Activated naive CD4-positive, alpha-beta T cell treated with Interleukin-2 at 50 U/mL for 16 hours (primary cell): ENCODE measurements at regions not wholly inside any gene's neighbourhood (a gene's known extent, or its start where the extent isn't known, plus 50 kb on each side); places are given as distances from the start of the nearest gene placed in this dataset.
"Not testable (repeated sequence)": the region's sequence is repeated elsewhere in the genome, so short reads cannot be mapped to it uniquely, and the experiment has no call there.

Experiments
- DNase-seq: peaks from one replicate; pipeline ENCODE4 v3.0.0-alpha.2; 2020

DNA sequence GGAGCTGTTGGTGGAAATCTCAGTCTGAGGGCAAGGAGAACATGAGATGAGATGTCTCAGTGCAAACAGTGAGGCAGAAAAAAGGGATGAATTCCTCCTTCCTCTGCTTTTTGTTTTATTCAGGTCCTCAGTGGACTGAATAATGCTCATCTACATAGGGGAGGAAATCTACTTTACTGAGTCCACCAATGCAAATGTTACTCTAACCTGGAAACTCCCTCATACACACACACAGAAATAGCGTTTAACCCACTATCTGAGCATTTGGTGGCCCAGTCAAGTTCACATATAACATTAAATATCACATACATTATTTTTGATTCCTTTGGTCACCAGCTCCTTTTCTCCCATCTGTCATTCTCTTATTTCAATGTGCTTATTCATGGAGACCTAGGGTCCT, 418.8 kb downstream of the TMEM135 start:
- DNase-seq, result no peak

DNA sequence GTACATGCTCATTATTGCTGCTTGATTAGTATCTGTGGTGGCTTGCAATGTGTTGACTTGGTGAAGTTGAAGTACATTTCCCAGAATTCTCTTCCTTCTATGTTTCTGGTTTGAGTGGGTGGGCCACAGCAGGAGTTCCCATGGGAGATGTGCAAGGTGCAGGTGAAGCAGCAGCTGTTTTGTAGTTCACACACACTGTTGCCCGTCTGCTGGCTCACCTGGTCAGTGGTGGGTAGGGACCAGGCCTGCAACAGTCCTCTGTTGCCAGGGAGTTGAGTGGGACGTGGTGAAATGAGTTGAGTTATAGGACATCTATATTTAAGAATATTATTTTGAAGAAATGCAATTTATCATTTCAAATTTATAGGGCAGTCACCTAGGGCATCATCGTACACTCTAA, 417.4 kb downstream of the TMEM135 start:
- no peak for DNase-seq

DNA sequence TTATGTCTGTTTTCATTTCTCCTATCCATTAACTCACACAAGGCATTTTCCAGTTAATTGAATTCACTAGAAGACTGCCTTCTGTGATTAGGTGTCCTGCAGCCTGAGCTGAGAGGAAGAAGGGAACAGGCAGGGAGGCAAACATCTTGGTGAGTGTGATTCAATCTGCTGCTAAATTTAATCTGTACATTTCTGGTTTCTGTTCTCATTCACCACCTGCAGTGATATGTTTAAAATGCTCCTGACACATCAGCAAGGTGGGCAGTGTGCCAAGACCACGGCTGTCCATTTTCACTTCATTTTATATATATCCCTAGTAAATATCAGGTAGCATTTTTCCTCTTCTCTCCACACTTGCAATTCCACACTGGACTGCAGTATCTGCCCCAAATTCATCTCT, 416.5 kb downstream of the TMEM135 start:
- no peak for DNase-seq

DNA sequence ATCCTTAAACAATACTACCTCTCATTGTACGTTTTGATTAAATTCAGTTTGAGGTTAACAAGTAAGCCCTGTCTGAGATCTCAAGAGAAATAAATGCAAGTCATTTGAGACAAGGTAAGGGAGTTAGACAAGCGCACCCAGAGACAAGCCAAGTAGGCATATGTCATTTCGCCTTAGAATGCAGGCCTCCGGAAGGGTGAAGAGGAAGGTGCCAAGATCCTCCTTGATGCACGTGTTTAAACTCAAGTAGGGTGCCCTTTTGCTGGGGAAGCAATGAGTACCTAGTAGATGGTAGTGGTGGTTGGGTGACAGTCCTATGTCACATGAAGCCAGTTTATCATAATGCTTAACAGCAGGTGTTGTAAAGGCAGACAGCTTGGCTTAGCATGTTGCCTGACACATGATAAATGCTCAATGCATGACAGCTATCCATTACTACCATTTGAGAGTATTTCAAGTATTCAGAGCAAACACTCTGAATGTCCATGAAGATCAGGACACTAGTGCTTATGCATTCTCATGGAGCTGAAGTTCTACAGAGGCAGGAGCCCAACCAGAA, 415.9 kb downstream of the TMEM135 start:
- no peak for DNase-seq

DNA sequence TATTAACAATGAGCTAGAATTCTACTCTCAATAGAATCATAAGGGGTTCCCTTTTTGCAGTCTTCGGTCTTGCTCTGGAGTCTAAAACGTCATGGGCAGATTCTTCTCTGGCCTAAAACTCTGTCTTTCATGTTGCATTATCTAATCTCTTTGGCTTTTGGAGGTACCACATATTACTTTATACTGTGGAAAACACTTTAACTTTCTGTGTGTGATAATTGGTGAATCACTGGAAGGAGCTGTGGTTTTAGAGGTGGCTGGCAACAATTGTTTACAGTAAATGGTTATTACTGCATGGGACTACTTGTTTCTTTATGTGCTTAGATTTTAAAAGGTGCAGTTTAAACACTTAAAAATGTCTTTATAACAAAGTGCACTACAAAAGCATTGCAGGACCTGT, 414.3 kb downstream of the TMEM135 start:
- DNase-seq, result not testable (repeated sequence)

DNA sequence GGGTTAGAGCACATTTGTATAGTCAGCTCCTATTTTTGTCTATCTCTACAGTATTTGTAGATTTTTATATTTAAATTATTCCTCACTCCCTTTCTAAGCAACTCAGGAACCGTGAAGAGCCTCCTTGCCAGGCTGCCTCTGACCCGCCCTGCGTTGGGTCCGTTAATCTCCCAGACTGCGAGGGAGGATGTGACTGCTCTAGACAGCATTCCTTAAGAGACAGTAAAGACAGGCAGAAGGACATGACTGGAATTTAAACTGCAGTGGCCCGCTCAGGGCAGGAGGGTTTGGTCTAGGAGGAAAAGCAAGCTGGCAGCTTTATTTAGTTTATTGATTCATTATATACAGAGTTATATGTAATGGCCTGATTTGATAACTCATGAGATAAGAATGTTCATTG, 413.7 kb downstream of the TMEM135 start:
- DNase-seq, result no peak

DNA sequence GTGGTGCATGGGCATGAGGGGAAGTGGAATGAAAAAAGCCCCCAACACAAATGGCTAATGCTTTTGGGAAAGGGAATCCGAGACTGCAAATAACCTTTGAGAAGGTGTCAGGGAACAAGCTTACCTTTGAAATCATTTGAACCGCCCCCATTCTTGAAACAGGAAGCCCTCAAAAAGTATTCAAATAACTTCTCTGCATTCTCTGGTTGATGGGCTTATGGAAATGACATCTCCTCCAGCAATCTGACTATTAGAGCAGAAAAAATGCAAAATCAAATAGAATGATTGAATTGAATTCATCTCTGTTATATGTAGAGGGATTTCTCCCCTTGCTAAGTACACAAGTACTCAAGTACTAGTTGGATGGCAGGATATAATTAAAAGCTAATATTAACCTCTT, 409.9 kb downstream of the TMEM135 start:
- no peak for DNase-seq

DNA sequence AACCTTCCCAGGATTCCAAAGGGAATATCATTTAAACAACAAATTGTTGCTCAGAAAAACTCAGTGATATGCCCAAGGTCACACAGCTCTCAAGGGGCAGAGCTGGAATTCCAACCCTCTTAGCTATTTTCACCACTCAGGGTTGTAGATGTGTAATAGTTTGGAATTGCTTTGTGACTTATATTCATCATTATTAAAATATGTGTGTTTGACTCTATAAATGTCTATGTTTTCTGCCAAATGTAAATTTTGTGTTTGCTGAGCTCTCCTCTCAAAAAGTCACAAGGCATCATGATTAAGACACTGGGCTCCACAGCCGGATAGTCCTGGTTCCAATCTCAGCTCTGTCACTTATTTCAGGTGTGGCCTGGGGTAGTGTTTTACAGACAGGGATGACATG, 407.3 kb downstream of the TMEM135 start:
- no peak for DNase-seq

DNA sequence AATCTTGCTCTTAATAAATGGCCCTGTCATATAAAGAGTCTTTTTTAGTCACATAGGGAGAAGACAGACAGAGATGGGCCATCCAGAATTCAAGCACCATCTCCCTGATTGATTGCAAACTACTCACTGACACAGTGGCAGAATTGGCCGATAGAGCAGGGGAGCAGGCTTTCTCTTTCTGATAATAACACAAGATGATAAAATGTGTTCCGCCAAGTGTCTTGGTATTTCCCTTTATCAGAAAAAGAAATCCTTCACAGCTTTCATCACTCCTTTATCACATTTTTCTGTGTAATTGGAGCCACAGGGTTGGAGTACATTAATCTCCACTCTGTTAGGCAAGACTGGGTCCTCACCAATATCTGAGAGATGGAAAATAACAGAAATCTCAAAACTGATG, 406.0 kb downstream of the TMEM135 start:
- no peak for DNase-seq

DNA sequence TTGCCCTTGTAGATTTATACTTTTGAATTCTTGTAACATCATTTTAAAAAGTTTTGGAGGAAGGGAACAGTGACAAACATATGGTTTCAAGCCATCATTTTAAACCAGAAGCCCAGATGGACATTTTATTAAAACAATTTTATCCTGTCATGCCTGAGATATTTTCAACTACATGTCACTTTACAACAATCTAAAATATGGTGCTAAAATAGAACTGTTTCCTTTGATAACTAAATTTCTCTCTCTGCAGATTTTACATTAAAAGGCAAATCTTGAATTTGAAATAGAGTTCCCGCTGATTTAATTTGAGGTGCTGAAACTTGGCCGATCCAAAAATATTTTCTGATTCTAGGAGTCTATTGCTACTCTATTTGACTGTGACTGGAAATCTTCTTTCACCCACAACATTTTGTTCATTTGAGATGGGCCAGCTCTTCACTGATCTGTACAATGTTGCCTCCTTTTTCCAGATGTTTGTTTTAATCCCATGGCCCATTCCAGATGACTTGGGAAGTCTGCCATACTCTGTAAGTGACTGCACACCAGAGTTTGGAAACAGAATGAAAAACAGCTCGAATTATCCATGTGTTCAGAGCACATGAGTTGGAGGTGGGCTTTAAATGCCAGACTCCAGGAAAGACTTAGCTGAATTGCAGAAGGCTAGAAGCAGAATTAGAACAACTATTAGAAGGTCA, 402.5 kb downstream of the TMEM135 start:
- no peak for DNase-seq

DNA sequence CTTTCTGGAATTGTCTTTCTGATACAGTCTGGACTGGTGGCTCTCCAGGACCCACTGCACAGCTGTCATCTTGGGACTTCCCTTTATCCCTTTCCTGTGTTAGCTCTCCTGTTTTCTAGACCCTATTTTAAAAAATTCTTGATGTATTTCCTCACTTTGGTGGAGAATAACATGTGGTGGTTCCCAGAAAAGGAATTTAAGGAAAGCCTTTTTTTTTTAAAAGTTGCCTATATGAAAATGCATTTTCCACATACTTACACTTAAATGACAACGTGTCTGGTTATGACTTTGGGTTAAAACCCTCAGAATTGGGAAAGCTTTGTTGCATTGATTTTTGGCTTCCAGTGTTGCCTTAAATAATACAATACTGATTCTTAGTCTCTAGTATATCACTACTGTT, 400.7 kb downstream of the TMEM135 start:
- DNase-seq, result no peak

DNA sequence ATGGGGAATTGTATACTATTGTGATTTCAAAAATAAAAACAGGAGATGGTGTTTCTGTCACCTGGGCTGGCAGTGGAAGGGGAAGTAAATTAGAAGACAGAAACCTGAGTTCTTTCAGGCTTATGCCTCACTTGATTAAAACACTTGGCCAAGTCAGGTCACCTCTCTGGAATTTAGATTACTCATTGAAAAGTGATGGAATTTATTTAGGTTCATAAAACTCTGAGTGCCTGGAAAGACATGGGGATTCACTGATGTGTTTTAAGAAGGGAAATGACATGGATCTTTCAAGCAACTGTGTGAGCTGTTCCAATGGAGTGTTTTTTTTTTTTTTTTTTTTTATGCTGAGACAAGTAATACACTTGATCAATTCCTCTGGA, 400.1 kb downstream of the TMEM135 start:
- no peak for DNase-seq

DNA sequence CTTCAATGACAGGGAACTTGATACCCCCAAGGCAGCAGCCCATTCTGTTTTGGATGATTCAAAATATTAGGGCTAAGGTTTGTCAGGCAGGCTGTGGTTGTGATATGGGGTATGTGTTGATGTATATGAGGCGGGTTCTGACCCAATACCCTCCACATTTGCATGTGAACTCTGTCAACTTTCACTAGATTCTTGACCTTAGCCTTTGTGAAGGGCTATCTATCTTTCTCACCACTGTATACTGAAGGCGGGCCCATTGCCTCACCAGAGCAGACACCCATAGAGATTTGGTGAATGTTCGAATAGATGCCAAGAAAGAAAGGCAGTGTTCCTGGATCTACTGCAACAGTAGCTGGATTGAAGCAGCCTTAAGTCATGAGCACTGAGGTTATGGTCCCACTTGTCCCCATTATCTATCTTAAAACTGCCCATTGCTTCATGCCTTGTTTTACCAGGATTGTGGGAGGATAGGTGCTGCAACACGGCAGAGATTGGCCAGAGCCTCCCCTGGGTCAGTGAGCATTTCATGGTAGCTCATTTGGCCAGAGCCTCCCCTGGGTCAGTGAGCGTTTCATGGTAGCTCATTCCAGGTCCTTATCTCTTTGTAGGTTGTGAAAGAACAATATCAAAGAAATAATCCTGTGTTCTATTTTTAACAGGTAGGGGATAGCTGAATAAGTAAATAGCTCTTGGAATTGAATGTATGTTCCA, 399.6 kb downstream of the TMEM135 start:
- no peak for DNase-seq

DNA sequence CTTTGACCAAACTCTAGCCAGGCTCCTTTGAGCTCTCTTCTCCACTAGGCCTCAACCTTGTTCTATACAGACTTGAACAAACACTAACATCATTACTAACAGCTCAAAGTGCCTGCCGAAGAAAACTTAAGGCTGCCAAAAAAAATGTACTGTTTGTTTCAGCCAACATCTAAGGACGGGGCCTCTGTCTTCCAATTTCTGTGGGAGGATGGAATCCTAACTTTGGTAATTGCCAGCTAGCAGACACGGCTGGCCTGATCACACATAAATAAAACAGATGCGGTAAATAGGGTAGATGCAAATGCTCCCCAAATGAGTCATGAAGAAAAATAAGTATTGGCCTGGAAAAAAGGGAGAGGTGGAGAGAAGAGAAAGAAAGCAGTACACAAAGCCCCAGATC, 394.3 kb downstream of the TMEM135 start:
- no peak for DNase-seq

DNA sequence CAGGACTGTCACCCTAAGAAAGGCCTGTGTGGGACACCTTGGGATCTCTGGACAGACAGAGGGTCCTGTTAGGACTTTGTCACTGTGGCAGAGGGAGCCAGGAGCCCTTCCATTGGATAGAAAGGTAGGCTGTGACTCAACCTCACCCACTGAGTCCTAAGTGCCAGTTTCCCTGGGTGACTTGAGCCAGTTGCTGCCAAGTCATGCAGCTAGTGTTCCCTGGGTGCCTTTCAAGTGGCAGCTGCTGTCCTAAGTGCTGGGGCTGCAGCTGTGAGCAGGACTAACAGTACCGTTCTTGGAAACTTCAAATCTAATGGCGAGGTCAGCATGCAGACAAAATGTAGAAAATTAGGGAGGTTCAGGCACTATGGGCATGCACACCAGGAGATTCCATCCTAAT, 393.7 kb downstream of the TMEM135 start:
- DNase-seq, result no peak

DNA sequence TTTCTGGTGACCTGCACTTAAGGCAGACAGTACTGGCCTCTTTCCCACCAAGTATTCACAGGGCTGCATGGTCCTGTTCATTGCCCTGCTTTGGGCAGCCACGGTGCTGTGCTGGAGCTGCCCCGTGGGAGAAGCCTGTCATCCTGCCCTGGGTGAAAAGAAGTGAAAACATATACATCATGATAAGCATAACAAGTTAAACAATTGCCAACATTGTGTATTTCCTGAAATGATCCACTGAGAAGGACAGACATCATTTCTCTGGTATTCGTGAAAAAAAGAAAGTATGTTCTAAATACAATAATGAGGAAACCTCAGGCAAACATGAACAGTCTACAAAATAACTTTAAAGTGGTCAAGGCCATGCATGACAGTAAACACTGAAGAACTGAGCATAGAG, 393.1 kb downstream of the TMEM135 start:
- DNase-seq, result no peak

DNA sequence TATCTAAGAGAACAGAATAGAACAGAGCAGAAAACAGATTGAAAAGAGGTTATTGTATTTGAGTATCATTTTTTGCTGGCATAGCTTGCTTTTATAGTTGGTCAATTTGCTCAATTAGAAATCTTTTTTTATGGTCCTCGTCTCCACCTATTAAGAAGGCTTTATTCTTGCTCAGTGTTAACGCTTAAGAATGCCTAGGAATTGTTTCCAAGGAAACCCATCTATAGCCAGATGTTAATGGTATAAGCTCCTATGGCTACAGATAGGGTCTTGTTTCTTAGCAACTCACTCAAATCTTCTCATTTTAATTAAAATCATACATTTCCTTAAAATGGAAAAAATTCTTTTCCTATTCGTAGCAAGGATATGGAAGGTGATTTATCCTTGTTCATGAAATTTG, 392.3 kb downstream of the TMEM135 start:
- DNase-seq, result no peak

DNA sequence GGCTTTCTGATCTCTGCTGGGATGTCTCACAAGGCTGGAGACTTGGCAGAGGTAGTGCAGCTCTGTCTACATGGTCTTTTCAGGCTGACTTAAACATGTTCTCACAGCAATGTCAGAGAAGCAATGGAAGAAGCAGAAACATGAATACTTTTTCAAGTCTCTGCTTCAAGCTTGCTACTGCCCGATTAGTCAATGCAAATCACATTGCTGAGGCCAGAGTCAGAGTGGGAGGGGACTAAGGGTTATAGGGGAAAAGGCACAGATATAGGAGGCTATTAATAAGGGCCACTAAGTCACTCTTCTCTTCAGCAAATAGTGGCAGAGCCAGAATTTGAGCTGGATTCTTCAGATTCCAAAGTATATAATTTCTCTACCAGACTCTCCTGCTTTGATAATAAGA, 390.5 kb downstream of the TMEM135 start:
- DNase-seq, result no peak

DNA sequence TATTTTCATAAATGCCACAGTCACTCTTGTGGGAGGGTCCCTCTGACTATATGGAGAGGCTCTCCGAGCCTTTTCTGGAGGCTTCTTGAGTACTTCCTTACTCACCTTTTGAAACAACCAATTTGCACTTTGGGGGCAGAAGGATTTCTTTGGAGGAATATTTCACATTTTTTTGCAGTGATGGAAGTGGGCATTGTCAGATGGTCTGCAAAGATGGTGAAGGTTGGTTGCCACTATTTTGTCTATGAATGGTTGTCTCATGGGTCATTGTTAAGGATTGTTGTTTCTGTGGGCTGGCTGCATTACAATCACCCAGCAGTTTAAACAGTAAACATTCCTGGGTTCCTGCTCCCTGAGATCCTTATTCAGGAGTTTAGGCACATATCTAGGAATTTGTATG, 388.2 kb downstream of the TMEM135 start:
- DNase-seq, result no peak

DNA sequence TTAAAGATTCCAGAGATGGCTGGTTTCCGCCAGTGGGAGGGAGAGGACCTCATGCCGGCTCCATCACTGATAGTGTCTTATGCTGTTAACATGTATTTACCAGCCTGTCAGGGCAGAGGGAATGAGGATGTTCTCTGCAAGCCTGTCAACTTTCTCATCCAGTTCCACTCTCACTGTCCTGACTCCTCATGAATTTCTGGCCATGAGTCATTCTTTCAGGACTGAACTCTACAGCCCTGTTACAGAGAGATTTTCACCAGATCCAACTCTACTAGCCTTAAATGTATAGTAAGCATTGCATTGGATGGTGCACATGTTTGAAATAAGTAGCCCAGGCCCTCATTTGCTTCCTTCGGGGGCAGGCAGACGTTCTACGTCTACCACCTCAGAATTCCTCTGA, 387.7 kb downstream of the TMEM135 start:
- DNase-seq, result no peak

DNA sequence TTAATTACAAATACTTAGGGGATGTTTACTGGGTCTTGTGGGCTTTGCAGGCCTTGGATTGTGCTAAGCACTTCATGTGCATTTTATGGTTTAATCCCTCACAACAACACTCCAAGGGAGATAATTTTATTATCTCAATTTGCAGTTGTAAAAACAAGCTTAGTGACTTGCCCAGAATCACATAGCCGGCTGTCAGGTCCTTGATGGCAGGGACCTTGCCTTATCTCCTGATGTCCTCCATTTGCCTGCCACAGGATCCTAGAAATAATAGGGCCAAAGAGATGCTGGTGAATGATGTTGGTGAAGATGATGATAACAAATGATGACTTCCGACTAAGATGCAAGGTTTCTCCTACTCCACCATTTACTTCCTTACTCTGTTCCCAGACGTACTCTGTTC, 385.4 kb downstream of the TMEM135 start:
- DNase-seq, result no peak

DNA sequence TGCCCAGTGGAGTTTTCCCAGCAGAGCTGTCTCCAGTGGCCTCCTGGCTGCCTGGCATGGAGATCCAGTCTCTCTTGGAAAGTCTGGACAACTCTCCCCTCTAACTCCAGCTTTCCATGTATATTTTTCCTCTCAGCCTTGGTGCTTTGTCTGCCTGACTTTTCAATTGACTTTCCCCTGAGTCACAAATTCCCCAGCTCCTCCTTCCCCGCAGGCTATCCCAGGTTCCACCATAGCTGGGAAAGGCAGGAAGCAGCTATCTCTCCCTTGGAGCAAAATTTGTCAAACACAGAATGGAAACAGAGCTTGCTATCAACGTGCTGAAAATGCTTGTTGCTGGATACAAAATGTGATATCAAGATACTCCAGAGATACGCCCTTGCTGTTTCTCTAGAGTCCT, 384.8 kb downstream of the TMEM135 start:
- DNase-seq, result no peak

DNA sequence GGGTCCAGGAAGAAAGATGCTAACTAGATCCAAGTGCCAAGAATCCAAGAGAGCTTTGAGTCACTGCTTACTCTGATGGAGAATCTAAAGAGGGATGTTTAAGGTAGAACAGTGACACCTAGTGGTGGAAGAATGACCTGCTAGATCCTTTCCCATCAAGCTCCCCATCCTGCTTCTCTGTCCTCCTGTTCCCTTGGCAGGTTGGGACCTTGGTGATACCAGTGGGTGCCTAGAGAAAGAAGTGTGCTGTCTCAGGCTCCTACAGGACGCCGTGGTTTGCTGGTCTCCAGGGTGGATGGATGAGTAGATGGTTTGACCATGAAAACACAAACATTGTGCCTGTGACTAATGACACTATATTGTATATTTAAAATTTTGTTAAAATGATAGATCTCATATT, 383.7 kb downstream of the TMEM135 start:
- DNase-seq, result no peak

DNA sequence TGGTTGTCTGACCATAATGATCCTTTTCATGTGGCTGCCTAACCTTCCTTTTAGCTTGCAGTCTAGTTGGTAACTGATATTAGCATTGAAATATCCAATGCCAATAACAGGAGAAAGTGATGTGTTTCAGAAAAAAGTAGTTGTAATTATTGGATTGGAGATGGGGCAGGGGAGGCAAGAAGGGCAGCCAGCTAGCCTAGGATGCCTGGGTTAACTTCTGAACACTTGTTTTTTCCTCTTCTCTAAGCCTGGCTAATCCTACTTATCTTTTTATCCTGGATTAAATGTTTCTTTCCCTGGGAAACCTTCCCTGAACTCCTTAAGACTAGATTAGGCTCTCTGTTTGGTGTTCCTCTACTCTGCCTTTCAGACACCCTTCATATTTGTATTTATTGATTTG, 380.2 kb downstream of the TMEM135 start:
- DNase-seq, result no peak

DNA sequence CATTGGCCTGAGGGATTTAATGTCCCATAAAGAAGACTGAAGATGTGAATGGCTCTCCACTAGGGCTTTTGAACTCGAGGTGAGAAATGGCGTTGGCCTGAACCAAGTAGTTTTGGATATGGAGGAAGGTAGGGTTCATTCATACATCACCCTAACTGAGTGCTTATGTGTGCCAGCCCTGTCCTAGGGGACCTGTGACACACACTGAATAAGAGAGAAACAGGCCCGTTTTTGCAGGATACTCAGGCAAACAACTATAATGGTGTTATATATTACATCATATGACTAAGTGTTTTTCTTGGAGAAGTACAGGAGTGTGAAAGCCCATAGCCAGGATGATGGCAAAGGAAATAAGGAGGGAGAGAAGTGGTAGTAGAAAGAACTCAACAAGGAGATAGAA, 368.1 kb downstream of the TMEM135 start:
- no peak for DNase-seq
